Endodermal cell (in vitro differentiated cells): ENCODE measurements at regions not wholly inside any gene's neighbourhood (a gene's known extent, or its start where the extent isn't known, plus 50 kb on each side); places are given as distances from the start of the nearest gene placed in this dataset.

ENCODE experiments used
- DNase-seq: peaks from one replicate; pipeline ENCODE4 v3.0.0-alpha.2; 2017
- H3K27ac ChIP-seq: 2 replicates; pipeline ENCODE4 v1.5.1; 2013; ENCODE audit warnings: mild to moderate bottlenecking, low read depth, low read length, moderate library complexity
- H3K27me3 ChIP-seq: 2 replicates; pipeline ENCODE4 v1.6.1; 2013; ENCODE audit warnings: mild to moderate bottlenecking, low read length, moderate library complexity; ENCODE audit not compliant: insufficient read depth, control insufficient read depth, poor library complexity, severe bottlenecking
- H3K36me3 ChIP-seq: 2 replicates; pipeline ENCODE4 v1.7.0; 2013; ENCODE audit warnings: mild to moderate bottlenecking, low read length, moderate library complexity; ENCODE audit not compliant: control insufficient read depth, insufficient read depth
- H3K4me1 ChIP-seq: one replicate; pipeline ENCODE4 v1.7.0; 2013; ENCODE audit warnings: low read length; ENCODE audit not compliant: control insufficient read depth, insufficient read depth
- H3K4me3 ChIP-seq: 2 replicates; pipeline ENCODE4 v1.5.1; 2013; ENCODE audit warnings: mild to moderate bottlenecking, low read length, moderate library complexity
- H3K9ac ChIP-seq: 2 replicates; pipeline ENCODE4 v1.6.1; 2013; ENCODE audit warnings: mild to moderate bottlenecking, low read length, moderate library complexity; ENCODE audit not compliant: poor library complexity, severe bottlenecking; ENCODE audit errors: extremely low read depth
- H3K9me3 ChIP-seq: 2 replicates; pipeline ENCODE4 v1.6.1; 2013; ENCODE audit warnings: mild to moderate bottlenecking, low read length, moderate library complexity; ENCODE audit not compliant: control insufficient read depth
- H3K27ac Mint-ChIP-seq: 2 replicates; pipeline ENCODE4 v1.8.0; 2020; ENCODE audit warnings: mixed read lengths
- H3K27me3 Mint-ChIP-seq: 2 replicates; pipeline ENCODE4 v1.8.0; 2021; ENCODE audit warnings: mild to moderate bottlenecking, mixed read lengths; ENCODE audit not compliant: insufficient read depth
- H3K36me3 Mint-ChIP-seq: 2 replicates; pipeline ENCODE4 v1.8.0; 2020; ENCODE audit warnings: low read depth, mixed read lengths
- H3K4me1 Mint-ChIP-seq: 2 replicates; pipeline ENCODE4 v1.8.0; 2020; ENCODE audit warnings: mixed read lengths
- H3K4me3 Mint-ChIP-seq: 2 replicates; pipeline ENCODE4 v1.8.0; 2020; ENCODE audit warnings: mild to moderate bottlenecking, moderate library complexity, mixed read lengths
- H3K9me3 Mint-ChIP-seq: 2 replicates; pipeline ENCODE4 v1.8.0; 2020; ENCODE audit warnings: mild to moderate bottlenecking, mixed read lengths
- CTCF ChIP-seq: fragments of 200-600 bp; sonication (generic); conservative IDR thresholded peaks from 2 replicates; pipeline ENCODE4 v1.5.0; 2021; ENCODE audit warnings: antibody characterized with exemption, mild to moderate bottlenecking
- WGBS, 2 experiments: methylation state at CpG; one replicate each; pipeline versions ENCODE4 v1.1.5 to v1.1.7; 2013; ENCODE audit warnings: missing lambda C conversion rate in 2 of 2, mixed read lengths in 1 of 2; ENCODE audit not compliant: insufficient coverage in 1 of 2, insufficient read length in 1 of 2; 5-methylcytosine and 5-hydroxymethylcytosine counted together

GRCh38 chr3:27585429-27585828 lies 101.2 kb upstream of the SLC4A7 start:
- Histone ChIP-seq H3K9ac (no peak overlapping the region), H3K9me3 (no peaks in the 10 kb centered on the region), H3K27me3 (no peaks in the 10 kb centered on the region), H3K4me1 (peaks cover 11% of the 10 kb centered on the region), H3K4me3 (no peak overlapping the region), H3K27ac (no peak overlapping the region), H3K36me3 (no peaks in the 10 kb centered on the region)
- no peak for DNase-seq
- peaks cover 19% of the 10 kb centered on the region for H3K4me1 Mint-ChIP-seq
- H3K27ac Mint-ChIP-seq: no peak overlapping the region
- no peak for TF ChIP-seq CTCF
- WGBS, 2 experiments: 81 to 100% methylated on average over 1 to 3 of the region's 3 CpGs
- peaks cover 8% of the 10 kb centered on the region for H3K9me3 Mint-ChIP-seq
- no peak overlapping the region for H3K4me3 Mint-ChIP-seq
- H3K27me3 Mint-ChIP-seq: no peaks in the 10 kb centered on the region
- peaks cover 3% of the 10 kb centered on the region for H3K36me3 Mint-ChIP-seq

GRCh38 chr3:27584874-27585273 lies 100.7 kb upstream of the SLC4A7 start:
- H3K9ac ChIP-seq: no peak overlapping the region
- Mint-ChIP-seq H3K9me3 (peaks cover 8% of the 10 kb centered on the region), H3K27me3 (no peaks in the 10 kb centered on the region), H3K4me1 (peaks cover 13% of the 10 kb centered on the region), H3K36me3 (peaks cover 3% of the 10 kb centered on the region), H3K27ac (no peak overlapping the region), H3K4me3 (no peak overlapping the region)
- H3K9me3 ChIP-seq: no peaks in the 10 kb centered on the region
- H3K27ac ChIP-seq: no peak overlapping the region
- H3K36me3 ChIP-seq: no peaks in the 10 kb centered on the region
- H3K4me1 ChIP-seq: peaks cover 7% of the 10 kb centered on the region
- H3K27me3 ChIP-seq: no peaks in the 10 kb centered on the region
- no peak for DNase-seq
- H3K4me3 ChIP-seq: peak overlapping the region; percentile 12
- TF ChIP-seq CTCF: no peak
- 62 to 71% methylated on average over 2 of the region's 2 CpGs for WGBS, 2 experiments

DNA sequence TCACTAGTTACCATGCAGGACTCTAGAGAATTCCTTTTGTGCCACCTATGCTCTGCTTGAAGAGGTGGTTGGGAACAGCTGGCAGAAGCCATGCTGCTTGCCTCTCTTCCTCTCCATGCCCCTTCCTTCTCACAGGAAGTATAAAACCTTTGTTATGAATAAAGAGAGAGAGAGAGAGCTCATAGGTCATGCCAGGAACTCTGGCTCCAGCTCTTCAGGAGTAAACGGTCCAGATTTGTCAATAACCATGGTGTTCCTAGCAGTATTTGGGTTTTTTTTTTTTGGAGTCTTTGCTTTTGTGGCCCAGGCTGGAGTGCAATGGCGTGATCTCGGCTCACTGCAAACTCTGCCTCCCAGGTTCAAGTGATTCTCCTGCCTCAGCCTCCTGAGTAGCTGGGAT lies 97.7 kb upstream of the SLC4A7 start:
- no peak for TF ChIP-seq CTCF
- no peak overlapping the region for H3K27ac ChIP-seq
- H3K27ac Mint-ChIP-seq: no peak overlapping the region
- peaks cover 9% of the 10 kb centered on the region for H3K9me3 Mint-ChIP-seq
- no peaks in the 10 kb centered on the region for H3K9me3 ChIP-seq
- peaks cover 5% of the 10 kb centered on the region for H3K4me1 ChIP-seq
- 79% methylated on average over 3 of the region's 3 CpGs; no CpG with 5 or more reads in 1 of the 2 experiments for WGBS, 2 experiments
- H3K9ac ChIP-seq: no peak overlapping the region
- no peaks in the 10 kb centered on the region for H3K36me3 ChIP-seq
- no peak overlapping the region for H3K4me3 ChIP-seq
- no peaks in the 10 kb centered on the region for H3K27me3 Mint-ChIP-seq
- no peaks in the 10 kb centered on the region for H3K27me3 ChIP-seq
- H3K4me3 Mint-ChIP-seq: no peak overlapping the region
- peaks cover 3% of the 10 kb centered on the region for H3K36me3 Mint-ChIP-seq
- no peak for DNase-seq
- peaks cover 11% of the 10 kb centered on the region for H3K4me1 Mint-ChIP-seq
